SJSA1 (cell line): ENCODE measurements at regions not wholly inside any gene's neighbourhood (a gene's known extent, or its start where the extent isn't known, plus 50 kb on each side); places are given as distances from the start of the nearest gene placed in this dataset.

Source experiments
- DNase-seq, 2 experiments: peaks; one replicate each; pipeline ENCODE4 v3.0.0-alpha.2; 2015 to 2020; ENCODE audit warnings: low spot score in 2 of 2, low read depth in 1 of 2
- H3K27ac ChIP-seq: fragments of 250-450 bp; sonication (Bioruptor Pico); 2 replicates; pipeline ENCODE4 v1.5.1; 2020; ENCODE audit warnings: mild to moderate bottlenecking, moderate library complexity
- H3K27me3 ChIP-seq: fragments of 250-450 bp; sonication (Bioruptor Pico); replicated peaks from 2 replicates; pipeline ENCODE4 v1.5.1; 2020; ENCODE audit warnings: mild to moderate bottlenecking, moderate library complexity
- H3K36me3 ChIP-seq: fragments of 250-450 bp; sonication (Bioruptor Pico); 2 replicates; pipeline ENCODE4 v1.5.1; 2020; ENCODE audit warnings: mild to moderate bottlenecking
- H3K4me1 ChIP-seq: fragments of 250-450 bp; sonication (Bioruptor Pico); replicated peaks from 2 replicates; pipeline ENCODE4 v1.6.1; 2021; ENCODE audit warnings: mild to moderate bottlenecking
- H3K4me3 ChIP-seq: fragments of 250-450 bp; sonication (Bioruptor Pico); 2 replicates; pipeline ENCODE4 v1.5.1; 2020; ENCODE audit warnings: mild to moderate bottlenecking
- H3K9me3 ChIP-seq: fragments of 250-450 bp; sonication (Bioruptor Pico); replicated peaks from 2 replicates; pipeline ENCODE4 v1.5.1; 2020; ENCODE audit warnings: mild to moderate bottlenecking

DNA sequence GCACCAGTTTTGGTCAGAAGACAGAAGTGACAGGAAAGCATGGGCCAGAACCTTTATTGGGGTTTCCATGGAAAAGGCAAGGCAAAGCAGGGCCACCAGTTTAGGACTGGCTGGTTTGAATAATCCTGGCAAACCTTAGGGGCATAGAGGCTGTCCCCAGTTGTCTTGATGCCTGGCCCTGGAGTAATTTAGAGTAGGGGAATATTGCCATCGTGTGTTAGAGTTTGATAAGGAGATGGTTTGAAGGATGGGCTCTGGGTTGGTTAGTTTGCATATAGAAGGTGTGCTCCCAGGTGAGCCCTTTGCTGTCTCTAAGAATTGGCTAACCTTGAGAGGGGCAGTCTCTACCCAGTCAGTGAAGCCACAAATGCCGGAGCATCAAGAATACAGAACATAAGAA, 79.6 kb downstream of the ZNF777 start:
- Histone ChIP-seq H3K27me3 (no peaks in the 10 kb centered on the region), H3K9me3 (no peaks in the 10 kb centered on the region; the same call in none of the 2 replicates), H3K27ac (no peak overlapping the region), H3K4me1 (no peaks in the 10 kb centered on the region), H3K4me3 (no peak overlapping the region), H3K36me3 (no peaks in the 10 kb centered on the region)
- DNase-seq, result no peak
